ENCODE measurements at regions not wholly inside any gene's neighbourhood (a gene's known extent, or its start where the extent isn't known, plus 50 kb on each side); places are given as distances from the start of the nearest gene placed in this dataset.

GRCh38 chr4:144582975-144583374 is 63.0 kb upstream of the HHIP start (continued):
- TF ChIP-seq ZBTB11 (CRISPR knock-in tag; IDR thresholded peaks at IDR 0.05) (no peak), ZFX (CRISPR knock-in tag; IDR thresholded peaks at IDR 0.05) (no peak), TAF1 (IDR thresholded peaks at IDR 0.05; ENCODE audit: control insufficient read depth, extremely low read depth, insufficient read depth, low read length, severe bottlenecking) (no peak), KLF10 (CRISPR knock-in tag; IDR thresholded peaks at IDR 0.05) (no peak), SIX5 (IDR thresholded peaks at IDR 0.05; ENCODE audit: borderline replicate concordance in 1 of 2, insufficient read depth in 1 of 2, low read depth in 1 of 2, low read length in 2 of 2) (no peak)
- TF ChIP-seq, protein P1, sequence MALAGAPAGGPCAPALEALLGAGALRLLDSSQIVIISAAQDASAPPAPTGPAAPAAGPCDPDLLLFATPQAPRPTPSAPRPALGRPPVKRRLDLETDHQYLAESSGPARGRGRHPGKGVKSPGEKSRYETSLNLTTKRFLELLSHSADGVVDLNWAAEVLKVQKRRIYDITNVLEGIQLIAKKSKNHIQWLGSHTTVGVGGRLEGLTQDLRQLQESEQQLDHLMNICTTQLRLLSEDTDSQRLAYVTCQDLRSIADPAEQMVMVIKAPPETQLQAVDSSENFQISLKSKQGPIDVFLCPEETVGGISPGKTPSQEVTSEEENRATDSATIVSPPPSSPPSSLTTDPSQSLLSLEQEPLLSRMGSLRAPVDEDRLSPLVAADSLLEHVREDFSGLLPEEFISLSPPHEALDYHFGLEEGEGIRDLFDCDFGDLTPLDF (CRISPR knock-in tag; IDR thresholded peaks at IDR 0.05), result no peak
